T-helper 1 cell treated with Interleukin-12 subunit alpha and Interleukin-12 subunit beta and Interleukin-4 antibody, amounts not matched to agents 30 μg/mL and 1 μg/mL, for 36 hours (primary cell): ENCODE measurements at regions not wholly inside any gene's neighbourhood (a gene's known extent, or its start where the extent isn't known, plus 50 kb on each side); places are given as distances from the start of the nearest gene placed in this dataset.

Source experiments
- H3K27ac Mint-ChIP-seq: one replicate; pipeline ENCODE4 v1.8.0; 2021; ENCODE audit warnings: mild to moderate bottlenecking, mixed read lengths
- H3K27me3 Mint-ChIP-seq: one replicate; pipeline ENCODE4 v1.8.0; 2021; ENCODE audit warnings: low read depth, mixed read lengths
- H3K36me3 Mint-ChIP-seq: one replicate; pipeline ENCODE4 v1.8.0; 2021; ENCODE audit warnings: low read depth, mixed read lengths
- H3K4me1 Mint-ChIP-seq: one replicate; pipeline ENCODE4 v1.8.0; 2021; ENCODE audit warnings: low read depth, mixed read lengths
- H3K4me3 Mint-ChIP-seq: one replicate; pipeline ENCODE4 v1.8.0; 2021; ENCODE audit warnings: mild to moderate bottlenecking, moderate library complexity, mixed read lengths
- H3K9me3 Mint-ChIP-seq: one replicate; pipeline ENCODE4 v1.8.0; 2021; ENCODE audit warnings: mixed read lengths

GRCh38 chr2:9753665-9754531 lies 89.4 kb upstream of the TAF1B start:
- Mint-ChIP-seq H3K36me3 (no peaks in the 10 kb centered on the region), H3K27me3 (peaks cover 40% of the 10 kb centered on the region), H3K9me3 (no peaks in the 10 kb centered on the region), H3K27ac (peak overlapping the region; percentile 50), H3K4me1 (peaks cover 56% of the 10 kb centered on the region), H3K4me3 (peak overlapping the region; percentile 7)

GRCh38 chr2:9754532-9754887 lies 88.8 kb upstream of the TAF1B start:
- H3K9me3 Mint-ChIP-seq: no peaks in the 10 kb centered on the region
- peaks cover 43% of the 10 kb centered on the region for H3K27me3 Mint-ChIP-seq
- peak overlapping the region; percentile 7 for H3K4me3 Mint-ChIP-seq
- H3K4me1 Mint-ChIP-seq: peaks cover 52% of the 10 kb centered on the region
- H3K36me3 Mint-ChIP-seq: no peaks in the 10 kb centered on the region
- H3K27ac Mint-ChIP-seq: peak overlapping the region; percentile 50

GRCh38 chr2:9755008-9755407 lies 88.3 kb upstream of the TAF1B start:
- Mint-ChIP-seq H3K4me3 (no peak overlapping the region), H3K4me1 (peaks cover 54% of the 10 kb centered on the region), H3K27me3 (peaks cover 43% of the 10 kb centered on the region), H3K36me3 (no peaks in the 10 kb centered on the region), H3K9me3 (no peaks in the 10 kb centered on the region), H3K27ac (peak overlapping the region; percentile 17)

- H3K4me3 Mint-ChIP-seq: no peak overlapping the region
- peaks cover 43% of the 10 kb centered on the region for H3K27me3 Mint-ChIP-seq
- H3K27ac Mint-ChIP-seq: no peak overlapping the region
- H3K9me3 Mint-ChIP-seq: no peaks in the 10 kb centered on the region
- H3K36me3 Mint-ChIP-seq: no peaks in the 10 kb centered on the region
- H3K4me1 Mint-ChIP-seq: peaks cover 54% of the 10 kb centered on the region
Observed at GRCh38 chr2:9755638-9756037, 87.6 kb upstream of the TAF1B start.

DNA sequence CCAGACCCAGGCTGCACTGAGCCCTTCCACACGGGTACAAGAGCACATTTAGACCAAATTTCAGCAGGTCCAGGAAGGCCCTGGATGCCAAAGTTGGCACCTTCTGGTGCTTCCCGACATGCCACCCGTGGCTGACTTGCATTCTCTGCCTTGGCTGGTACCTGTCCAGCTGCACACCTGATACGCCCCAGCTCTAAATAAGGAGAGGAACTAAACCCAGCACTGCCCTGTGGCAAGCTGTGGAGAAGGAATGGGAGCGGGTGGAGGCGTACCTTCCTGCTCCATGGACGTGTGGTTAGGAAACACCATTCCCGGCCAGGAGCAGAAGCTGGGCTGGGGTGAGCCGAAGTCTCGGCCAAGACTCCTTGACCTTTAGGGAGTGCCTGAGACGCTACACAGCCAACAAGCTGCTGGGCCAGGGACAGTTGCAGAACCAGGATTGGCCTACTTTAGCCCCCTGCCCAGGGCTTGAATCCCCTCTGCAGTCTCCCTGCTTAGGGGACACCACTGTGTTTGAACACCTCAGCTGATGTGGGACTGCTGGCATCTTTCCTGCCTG lies 86.5 kb upstream of the TAF1B start:
- Mint-ChIP-seq H3K27ac (no peak overlapping the region), H3K36me3 (no peaks in the 10 kb centered on the region), H3K27me3 (peaks cover 43% of the 10 kb centered on the region), H3K9me3 (no peaks in the 10 kb centered on the region), H3K4me1 (peaks cover 52% of the 10 kb centered on the region), H3K4me3 (no peak overlapping the region)

- H3K27ac Mint-ChIP-seq: no peak overlapping the region
- H3K4me1 Mint-ChIP-seq: peaks cover 43% of the 10 kb centered on the region
- peaks cover 43% of the 10 kb centered on the region for H3K27me3 Mint-ChIP-seq
- H3K4me3 Mint-ChIP-seq: peak overlapping the region; percentile 43
- no peaks in the 10 kb centered on the region for H3K36me3 Mint-ChIP-seq
- no peaks in the 10 kb centered on the region for H3K9me3 Mint-ChIP-seq
Observed at GRCh38 chr2:9757501-9758264, 85.6 kb upstream of the TAF1B start.

GRCh38 chr2:9758741-9759140 lies 84.5 kb upstream of the TAF1B start:
- Mint-ChIP-seq H3K9me3 (no peaks in the 10 kb centered on the region), H3K4me1 (peaks cover 41% of the 10 kb centered on the region), H3K4me3 (no peak overlapping the region), H3K36me3 (no peaks in the 10 kb centered on the region), H3K27ac (no peak overlapping the region), H3K27me3 (peaks cover 43% of the 10 kb centered on the region)

DNA sequence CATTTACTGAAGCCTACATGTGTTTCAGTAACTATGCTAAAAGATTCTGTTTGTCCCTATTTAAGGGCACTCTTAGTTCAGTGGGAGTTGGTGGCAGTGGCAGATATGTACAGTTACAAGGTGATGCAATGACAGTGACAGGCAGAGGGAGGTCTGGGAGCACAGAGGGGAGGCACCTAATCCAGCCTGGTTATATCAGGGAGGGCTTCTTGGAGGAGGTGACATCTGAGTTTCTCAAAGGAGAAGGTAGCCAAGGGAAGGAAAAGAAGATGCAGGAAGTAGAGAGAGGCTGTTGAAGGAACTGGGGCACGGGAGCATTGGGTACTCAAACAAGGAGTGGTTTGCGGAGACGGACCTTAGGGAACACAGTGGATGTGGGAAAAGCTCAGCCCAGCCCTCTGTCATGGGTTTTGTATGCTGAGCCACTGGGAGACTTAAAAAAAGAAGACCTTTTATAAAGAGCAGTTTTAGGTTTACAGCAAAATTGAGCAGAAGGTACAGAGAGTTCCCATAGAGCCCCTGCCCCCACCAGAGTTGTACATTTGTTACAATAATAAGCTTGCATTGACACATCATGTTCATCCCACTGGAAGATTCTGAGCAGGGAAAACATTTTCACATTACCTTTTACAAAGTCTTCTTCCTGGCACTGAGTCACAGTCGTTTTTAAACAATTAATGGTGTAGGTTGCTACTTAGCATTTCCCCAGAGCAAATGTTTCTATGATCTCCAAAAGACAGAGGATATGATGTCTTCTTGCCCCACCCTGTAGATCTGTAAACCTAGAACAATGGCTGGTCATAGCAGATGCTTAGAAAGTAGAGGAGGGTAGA lies 83.0 kb upstream of the TAF1B start:
- Mint-ChIP-seq H3K4me3 (no peak overlapping the region), H3K9me3 (no peaks in the 10 kb centered on the region), H3K27ac (peak overlapping the region; percentile 70), H3K36me3 (no peaks in the 10 kb centered on the region), H3K27me3 (peaks cover 37% of the 10 kb centered on the region), H3K4me1 (peaks cover 42% of the 10 kb centered on the region)

GRCh38 chr2:9760902-9761228 lies 82.4 kb upstream of the TAF1B start:
- Mint-ChIP-seq H3K9me3 (no peaks in the 10 kb centered on the region), H3K4me1 (peaks cover 38% of the 10 kb centered on the region), H3K4me3 (no peak overlapping the region), H3K36me3 (no peaks in the 10 kb centered on the region), H3K27ac (peak overlapping the region; percentile 70), H3K27me3 (peaks cover 32% of the 10 kb centered on the region)

- Mint-ChIP-seq H3K4me3 (no peak overlapping the region), H3K36me3 (no peaks in the 10 kb centered on the region), H3K4me1 (peaks cover 38% of the 10 kb centered on the region), H3K27me3 (peaks cover 26% of the 10 kb centered on the region), H3K9me3 (no peaks in the 10 kb centered on the region), H3K27ac (no peak overlapping the region)
Observed at GRCh38 chr2:9761577-9761976, 81.7 kb upstream of the TAF1B start.

GRCh38 chr2:9762164-9762563 lies 81.1 kb upstream of the TAF1B start:
- H3K27ac Mint-ChIP-seq: no peak overlapping the region
- no peaks in the 10 kb centered on the region for H3K36me3 Mint-ChIP-seq
- no peak overlapping the region for H3K4me3 Mint-ChIP-seq
- peaks cover 23% of the 10 kb centered on the region for H3K27me3 Mint-ChIP-seq
- H3K9me3 Mint-ChIP-seq: no peaks in the 10 kb centered on the region
- H3K4me1 Mint-ChIP-seq: peaks cover 38% of the 10 kb centered on the region

GRCh38 chr2:9762941-9763340 lies 80.3 kb upstream of the TAF1B start:
- peaks cover 34% of the 10 kb centered on the region for H3K4me1 Mint-ChIP-seq
- no peak overlapping the region for H3K27ac Mint-ChIP-seq

GRCh38 chr2:9763356-9764152 lies 79.7 kb upstream of the TAF1B start:
- Mint-ChIP-seq H3K4me3 (no peak overlapping the region), H3K36me3 (no peaks in the 10 kb centered on the region), H3K9me3 (no peaks in the 10 kb centered on the region), H3K27me3 (peaks cover 12% of the 10 kb centered on the region), H3K4me1 (peaks cover 32% of the 10 kb centered on the region), H3K27ac (no peak overlapping the region)

More at GRCh38 chr2:9762941-9763340, 80.3 kb upstream of the TAF1B start:
- H3K36me3 Mint-ChIP-seq: no peaks in the 10 kb centered on the region
- H3K27me3 Mint-ChIP-seq: peaks cover 18% of the 10 kb centered on the region
- H3K9me3 Mint-ChIP-seq: no peaks in the 10 kb centered on the region
- H3K4me3 Mint-ChIP-seq: no peak overlapping the region
